ENCODE measurements at regions not wholly inside any gene's neighbourhood (a gene's known extent, or its start where the extent isn't known, plus 50 kb on each side); places are given as distances from the start of the nearest gene placed in this dataset.

DNA sequence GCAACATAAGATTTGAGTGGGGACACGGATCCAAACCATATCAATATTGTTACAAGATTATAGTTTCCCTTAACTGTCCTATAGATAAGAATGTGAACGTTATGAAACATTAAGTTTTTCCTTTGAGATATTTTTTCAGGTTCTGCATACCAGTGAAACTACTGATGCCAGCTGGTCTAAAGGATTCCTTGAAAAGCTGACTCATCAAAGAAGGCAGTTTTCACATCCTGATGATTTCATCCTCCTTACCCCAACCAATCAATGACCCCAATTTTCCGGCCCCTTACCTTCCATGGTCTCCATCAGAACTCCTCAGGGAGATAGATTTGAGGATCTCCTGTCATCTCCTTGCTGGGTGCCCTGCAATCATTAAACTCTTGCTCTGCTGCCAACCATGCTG, 64.1 kb upstream of the HS3ST4 start (continued):
- TF ChIP-seq TCF12 (IDR thresholded peaks at IDR 0.05), result no peak

- POLR2A ChIA-PET, result no interaction called here
- 35% methylated on average over 2 of the region's 2 CpGs for WGBS (ENCODE audit: low lambda C conversion rate)
- no peak overlapping the region for H3K27ac ChIP-seq (ENCODE audit: low read depth in 2 of 2, low read length in 1 of 2)
- no peaks in the 10 kb centered on the region for H3K9me2 ChIP-seq
- no peak overlapping the region for H2AFZ ChIP-seq (ENCODE audit: low read depth)
- no peak overlapping the region for H3K9ac ChIP-seq
- DNase-seq, result no peak
- no peaks in the 10 kb centered on the region for H3K79me2 ChIP-seq (ENCODE audit: insufficient read depth)
- H3K27me3 ChIP-seq (ENCODE audit: insufficient read depth), result no peaks in the 10 kb centered on the region; the same call in 1 of the 2 replicates
- no peaks in the 10 kb centered on the region for H4K20me1 ChIP-seq (ENCODE audit: insufficient read depth)
- no peaks in the 10 kb centered on the region for H3K36me3 ChIP-seq (replicated peaks in 1 of 2; ENCODE audit: control insufficient read depth in 1 of 2, insufficient read depth in 2 of 2, low read length in 1 of 2)
- no peaks in the 10 kb centered on the region for H3F3A ChIP-seq (replicated peaks; ENCODE audit: insufficient read depth)
- no peak overlapping the region for H3K4me3 ChIP-seq (ENCODE audit: low read depth in 2 of 2, low read length in 1 of 2)
- H3K9me3 ChIP-seq, result no peaks in the 10 kb centered on the region
- TF ChIP-seq RAD21 (IDR thresholded peaks at IDR 0.05; ENCODE audit: low read length) (no peak), FOSL2 (IDR thresholded peaks at IDR 0.05; ENCODE audit: borderline replicate concordance, low read depth) (peak; percentile 23; the same call in 1 of the 2 replicates), JUND (IDR thresholded peaks at IDR 0.05) (peak; percentile 39; the same call in 1 of the 2 replicates)
- H3K4me2 ChIP-seq, result no peak overlapping the region
- CTCF ChIA-PET, result no interaction called here
- no peaks in the 10 kb centered on the region for H3K4me1 ChIP-seq (ENCODE audit: control insufficient read depth in 1 of 2, insufficient read depth in 2 of 2, low read depth in 1 of 2, low read length in 1 of 2)
Measured at GRCh38 chr16:25626172-25626571, 65.6 kb upstream of the HS3ST4 start.

DNA sequence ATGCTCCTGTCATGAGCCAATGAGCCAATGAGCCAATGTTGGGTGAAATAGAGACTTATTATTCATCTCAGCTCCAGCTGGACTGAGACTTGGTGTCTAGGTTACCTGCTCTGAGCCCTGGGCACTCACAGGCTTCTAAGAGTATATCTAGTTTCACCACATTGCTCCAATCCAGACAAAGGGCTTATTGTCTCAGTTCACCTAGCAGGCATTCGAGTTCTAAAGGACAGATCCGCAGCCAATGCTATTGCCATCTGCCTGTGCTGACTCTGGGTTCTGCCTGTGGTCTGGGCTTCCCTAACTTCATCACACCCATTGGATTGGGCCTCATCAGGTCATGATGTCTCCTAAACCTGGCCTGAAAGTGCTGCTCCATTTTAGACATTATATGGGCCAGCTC, 66.1 kb upstream of the HS3ST4 start:
- ChIA-PET CTCF (no interaction called here), POLR2A (no interaction called here)
- H3K9me2 ChIP-seq, result no peaks in the 10 kb centered on the region
- H2AFZ ChIP-seq (ENCODE audit: low read depth), result no peak overlapping the region
- no peaks in the 10 kb centered on the region for H3K4me1 ChIP-seq (ENCODE audit: control insufficient read depth in 1 of 2, insufficient read depth in 2 of 2, low read depth in 1 of 2, low read length in 1 of 2)
- H4K20me1 ChIP-seq (ENCODE audit: insufficient read depth), result no peaks in the 10 kb centered on the region
- no peak overlapping the region for H3K9ac ChIP-seq
- H3K4me2 ChIP-seq, result no peak overlapping the region
- H3F3A ChIP-seq (replicated peaks; ENCODE audit: insufficient read depth), result no peaks in the 10 kb centered on the region
- H3K79me2 ChIP-seq (ENCODE audit: insufficient read depth), result no peaks in the 10 kb centered on the region
- H3K27ac ChIP-seq (ENCODE audit: low read depth in 2 of 2, low read length in 1 of 2), result no peak overlapping the region
- H3K4me3 ChIP-seq (ENCODE audit: low read depth in 2 of 2, low read length in 1 of 2), result no peak overlapping the region
- 4% methylated on average over 2 of the region's 2 CpGs for WGBS (ENCODE audit: low lambda C conversion rate)
- no peak for DNase-seq
- no peak for TF ChIP-seq MEF2A (IDR thresholded peaks at IDR 0.05; ENCODE audit: borderline replicate concordance, low read depth)
- no peak for TF ChIP-seq RFX5 (IDR thresholded peaks at IDR 0.05; ENCODE audit: low read length)
- no peak for TF ChIP-seq USF2 (IDR thresholded peaks at IDR 0.05; ENCODE audit: borderline replicate concordance, low read depth, low read length)
- no peak for TF ChIP-seq JUND (IDR thresholded peaks at IDR 0.05)
- TF ChIP-seq NRF1 (IDR thresholded peaks at IDR 0.05; ENCODE audit: low read depth, low read length), result no peak
- no peak for TF ChIP-seq FOSL2 (IDR thresholded peaks at IDR 0.05; ENCODE audit: borderline replicate concordance, low read depth)
- TF ChIP-seq REST (IDR thresholded peaks at IDR 0.05; ENCODE audit: low read depth, low read length), result no peak
- no peak for TF ChIP-seq FOXM1 (IDR thresholded peaks at IDR 0.05; ENCODE audit: low read depth)
- no peak for TF ChIP-seq GABPA (IDR thresholded peaks at IDR 0.05; ENCODE audit: low read depth)
- no peak for TF ChIP-seq MXI1 (IDR thresholded peaks at IDR 0.05; ENCODE audit: low read depth, low read length)
- TF ChIP-seq SMC3 (IDR thresholded peaks at IDR 0.05; ENCODE audit: low read depth, low read length), result no peak
- no peak for TF ChIP-seq GATA2 (CRISPR knock-in tag; IDR thresholded peaks at IDR 0.05)
- TF ChIP-seq CHD2 (IDR thresholded peaks at IDR 0.05; ENCODE audit: low read length, partially characterized antibody), result no peak
- no peaks in the 10 kb centered on the region for H3K36me3 ChIP-seq (replicated peaks in 1 of 2; ENCODE audit: control insufficient read depth in 1 of 2, insufficient read depth in 2 of 2, low read length in 1 of 2)
- no peaks in the 10 kb centered on the region for H3K9me3 ChIP-seq
- no peaks in the 10 kb centered on the region; the same call in 1 of the 2 replicates for H3K27me3 ChIP-seq (ENCODE audit: insufficient read depth)

Measured in SK-N-SH (cell line).